ENCODE measurements at regions not wholly inside any gene's neighbourhood (a gene's known extent, or its start where the extent isn't known, plus 50 kb on each side); places are given as distances from the start of the nearest gene placed in this dataset.

DNA sequence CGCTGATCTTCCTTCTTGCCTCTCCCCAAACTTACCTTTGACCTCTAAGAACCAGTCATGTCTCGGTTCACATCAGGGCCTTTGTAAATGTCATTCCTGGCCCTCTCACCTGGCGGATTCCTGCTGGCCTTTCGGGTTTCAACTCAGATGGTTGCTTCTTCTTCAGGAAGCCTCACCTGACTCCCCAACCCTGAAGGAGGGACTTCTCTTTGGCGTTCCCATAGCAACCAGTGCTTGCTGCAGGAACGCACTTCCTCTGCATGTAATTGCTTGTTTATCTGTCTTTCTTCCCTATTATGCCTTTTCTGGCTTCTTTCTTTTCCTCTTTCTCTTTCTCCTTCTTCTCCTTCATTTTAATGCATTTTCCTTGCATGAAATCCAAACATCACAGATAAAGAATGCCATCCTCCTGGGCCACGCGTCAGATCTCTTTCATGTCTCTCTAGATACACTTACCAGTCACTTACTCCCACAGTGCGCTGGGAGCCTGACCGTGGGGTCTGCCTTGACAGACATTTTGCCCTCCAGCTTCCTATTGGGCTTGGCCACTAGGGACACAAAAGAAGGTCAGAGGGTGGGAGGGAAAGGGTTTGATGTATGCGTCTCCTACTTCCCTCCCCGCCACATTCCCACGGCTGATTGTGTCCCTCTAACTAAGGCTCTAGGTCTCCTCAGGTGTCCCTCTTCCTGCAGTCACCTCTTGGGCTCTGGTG is 295.7 kb upstream of the TSHZ2 start (continued):
- TF ChIP-seq MEF2A (IDR thresholded peaks at IDR 0.05; ENCODE audit: insufficient read depth, low read depth, low read length) = no peak
- TF ChIP-seq BCL3 (IDR thresholded peaks at IDR 0.05; ENCODE audit: borderline replicate concordance, insufficient read depth, low read depth, low read length, poor library complexity, severe bottlenecking) = no peak
- TF ChIP-seq GABPA (IDR thresholded peaks at IDR 0.05; ENCODE audit: low read depth) = no peak
- no peak for TF ChIP-seq CHD4 (IDR thresholded peaks at IDR 0.05)

DNA sequence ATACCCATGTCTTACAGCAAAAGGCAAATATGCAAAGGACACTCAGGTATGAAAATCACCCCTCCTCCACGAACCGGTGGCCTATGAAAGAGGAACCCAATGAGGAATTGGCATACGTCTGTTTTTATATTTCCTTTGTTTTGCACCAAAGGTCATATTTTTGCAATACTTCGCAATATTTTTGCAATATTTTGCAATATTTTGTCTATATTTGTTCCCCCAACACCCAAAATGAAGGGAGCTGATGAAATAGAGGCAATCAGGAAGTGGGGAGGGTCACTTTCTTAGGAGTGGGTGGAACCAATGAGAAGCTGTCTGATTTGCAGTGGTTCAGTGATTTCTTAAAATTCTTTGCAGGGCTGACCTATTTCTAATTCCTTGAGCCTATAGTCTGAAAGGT is 296.8 kb upstream of the TSHZ2 start:
- ChIA-PET SMC1A (ENCODE audit: uncharacterized antibody, unreplicated experiment) (no interaction called here), POLR2A (no interaction called here), RAD21 (ENCODE audit: unreplicated experiment) (interaction anchor here (0.7 kb wide), 1 partner anchor 98 kb away, joined by 3 read pairs; no protein-coding TSS in a partner anchor), CTCF (no interaction called here)
- whole genome bisulfite sequencing (ENCODE audit: insufficient coverage, insufficient replicate concordance, low lambda C conversion rate, missing lambda C conversion rate) = 0% methylated on average over 4 of the region's 4 CpGs
- no peak for ATAC-seq
- no peaks in the 10 kb centered on the region for H3K36me3 ChIP-seq (ENCODE audit: control insufficient read depth in 2 of 2, insufficient read depth in 2 of 2, low read length in 1 of 2)
- no peak overlapping the region for H3K4me2 ChIP-seq (ENCODE audit: control insufficient read depth, insufficient read depth)
- no peaks in the 10 kb centered on the region for H3K27me3 ChIP-seq (replicated peaks in 1 of 2; ENCODE audit: control insufficient read depth in 2 of 2, insufficient read depth in 2 of 2, low read length in 1 of 2)
- H3K9me3 ChIP-seq (replicated peaks; ENCODE audit: control insufficient read depth, insufficient read depth, low read length) = no peaks in the 10 kb centered on the region
- intact Hi-C loops (cut with micrococcal nuclease; ENCODE audit: unreplicated experiment) (no loop called here), in situ Hi-C loops (cut with MboI) (no loop called here)
- no peak overlapping the region for H3K9ac ChIP-seq (ENCODE audit: control insufficient read depth, insufficient read depth, low read length)
- no peak overlapping the region for H3K27ac ChIP-seq (ENCODE audit: control insufficient read depth, insufficient read depth)
- no peaks in the 10 kb centered on the region for H3K4me1 ChIP-seq (ENCODE audit: control insufficient read depth, insufficient read depth, low read length)
- no peaks in the 10 kb centered on the region for H4K20me1 ChIP-seq (ENCODE audit: control insufficient read depth, insufficient read depth)
- no peak overlapping the region for H2AFZ ChIP-seq (ENCODE audit: control insufficient read depth, low read depth, low read length)
- DNase-seq (ENCODE audit: low read depth, low spot score) = no peak
- no peaks in the 10 kb centered on the region for H3K79me2 ChIP-seq (ENCODE audit: control insufficient read depth, insufficient read depth, low read length)
- FAIRE-seq = no peak
- BruUV-seq (replicated peaks) = no TSS peak
- no peak overlapping the region for H3K4me3 ChIP-seq
- no peak for TF ChIP-seq POU2F2 (IDR thresholded peaks at IDR 0.05; ENCODE audit: borderline replicate concordance, low read depth, low read length)
- TF ChIP-seq USF1 (IDR thresholded peaks at IDR 0.05; ENCODE audit: borderline replicate concordance, extremely low read length, insufficient read depth, low read depth, low read length) = no peak
- no peak for TF ChIP-seq GATAD2B (conservative IDR thresholded peaks at IDR 0.05; ENCODE audit: low read depth)
- TF ChIP-seq, protein P1, sequence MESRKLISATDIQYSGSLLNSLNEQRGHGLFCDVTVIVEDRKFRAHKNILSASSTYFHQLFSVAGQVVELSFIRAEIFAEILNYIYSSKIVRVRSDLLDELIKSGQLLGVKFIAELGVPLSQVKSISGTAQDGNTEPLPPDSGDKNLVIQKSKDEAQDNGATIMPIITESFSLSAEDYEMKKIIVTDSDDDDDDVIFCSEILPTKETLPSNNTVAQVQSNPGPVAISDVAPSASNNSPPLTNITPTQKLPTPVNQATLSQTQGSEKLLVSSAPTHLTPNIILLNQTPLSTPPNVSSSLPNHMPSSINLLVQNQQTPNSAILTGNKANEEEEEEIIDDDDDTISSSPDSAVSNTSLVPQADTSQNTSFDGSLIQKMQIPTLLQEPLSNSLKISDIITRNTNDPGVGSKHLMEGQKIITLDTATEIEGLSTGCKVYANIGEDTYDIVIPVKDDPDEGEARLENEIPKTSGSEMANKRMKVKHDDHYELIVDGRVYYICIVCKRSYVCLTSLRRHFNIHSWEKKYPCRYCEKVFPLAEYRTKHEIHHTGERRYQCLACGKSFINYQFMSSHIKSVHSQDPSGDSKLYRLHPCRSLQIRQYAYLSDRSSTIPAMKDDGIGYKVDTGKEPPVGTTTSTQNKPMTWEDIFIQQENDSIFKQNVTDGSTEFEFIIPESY (IDR thresholded peaks at IDR 0.05) = no peak
- TF ChIP-seq ZNF384 (IDR thresholded peaks at IDR 0.05; ENCODE audit: borderline replicate concordance, low read depth, low read length) = no peak
- no peak for TF ChIP-seq ELK1 (IDR thresholded peaks at IDR 0.05; ENCODE audit: low read depth, low read length)
- no peak for TF ChIP-seq BRCA1 (IDR thresholded peaks at IDR 0.05; ENCODE audit: low read depth, low read length)
- no peak for TF ChIP-seq ZBED1 (IDR thresholded peaks at IDR 0.05; ENCODE audit: borderline replicate concordance)
- no peak for TF ChIP-seq PKNOX1 (IDR thresholded peaks at IDR 0.05)

Measured in GM12878 (cell line).